Astrocyte (in vitro differentiated cells and primary cell): ENCODE measurements at regions not wholly inside any gene's neighbourhood (a gene's known extent, or its start where the extent isn't known, plus 50 kb on each side); places are given as distances from the start of the nearest gene placed in this dataset.

Source experiments
- CTCF ChIP-seq: IDR thresholded peaks from 2 replicates; pipeline ENCODE4 v1.5.1; 2011; ENCODE audit warnings: low read depth, mild to moderate bottlenecking, inconsistent platforms, low read length, moderate library complexity; ENCODE audit not compliant: insufficient read depth
- EZH2 ChIP-seq: IDR thresholded peaks from 2 replicates; pipeline ENCODE4 v1.6.1; 2012; ENCODE audit warnings: mild to moderate bottlenecking, low read length, inconsistent platforms; ENCODE audit not compliant: insufficient read depth

GRCh38 chr5:56466136-56466816 is 233.1 kb upstream of the ANKRD55 start:
- TF ChIP-seq CTCF, result no peak
- no peak for TF ChIP-seq EZH2
